Duodenal mucosa (tissue), 2 donors: ENCODE measurements at regions not wholly inside any gene's neighbourhood (a gene's known extent, or its start where the extent isn't known, plus 50 kb on each side); places are given as distances from the start of the nearest gene placed in this dataset.

Experiments used
- H3K27ac ChIP-seq: one replicate; pipeline ENCODE4 v1.7.0; 2013; ENCODE audit warnings: low read depth, low read length
- H3K27me3 ChIP-seq, 2 donors: one replicate each; pipeline ENCODE4 v1.7.0; 2013; ENCODE audit warnings: low read length in 2 of 2, control low read depth in 1 of 2; ENCODE audit not compliant: insufficient read depth in 2 of 2, control insufficient read depth in 1 of 2
- H3K36me3 ChIP-seq, 2 donors: one replicate each; pipeline ENCODE4 v1.7.0; 2013; ENCODE audit warnings: low read length in 2 of 2, control low read depth in 1 of 2; ENCODE audit not compliant: insufficient read depth in 2 of 2, control insufficient read depth in 1 of 2
- H3K4me1 ChIP-seq, 2 donors: one replicate each; pipeline ENCODE4 v1.7.0; 2013; ENCODE audit warnings: low read length in 2 of 2, control low read depth in 1 of 2; ENCODE audit not compliant: insufficient read depth in 2 of 2, control insufficient read depth in 1 of 2
- H3K4me3 ChIP-seq, 2 donors: one replicate each; pipeline ENCODE4 v1.7.0; 2013; ENCODE audit warnings: low read length in 2 of 2, low read depth in 1 of 2
- H3K9ac ChIP-seq, 2 donors: one replicate each; pipeline ENCODE4 v1.7.0; 2013; ENCODE audit warnings: low read length in 2 of 2, low read depth in 1 of 2
- H3K9me3 ChIP-seq, 2 donors: one replicate each; pipeline ENCODE4 v1.7.0; 2013; ENCODE audit warnings: low read length in 2 of 2, control low read depth in 1 of 2; ENCODE audit not compliant: control insufficient read depth in 1 of 2

DNA sequence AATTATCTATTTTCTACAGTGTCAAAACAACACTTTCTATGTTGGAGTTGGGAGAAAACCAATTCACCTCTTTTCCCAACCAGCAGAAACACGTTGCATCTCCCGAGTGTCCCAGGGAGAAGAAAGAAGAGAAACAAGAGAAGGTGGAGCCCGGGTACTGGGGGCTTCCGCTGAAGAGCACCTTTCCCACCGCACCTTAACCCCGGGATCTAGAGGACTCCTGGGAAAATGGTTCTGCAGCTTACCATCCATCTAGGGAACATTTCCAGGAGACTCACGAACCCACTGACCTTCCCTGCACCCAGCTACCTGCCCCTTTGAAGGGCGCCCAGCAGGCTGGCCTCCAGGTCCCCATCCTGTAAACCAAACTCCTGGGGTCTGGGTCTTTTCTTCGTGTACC, 346.8 kb downstream of the TCERG1L start:
- Histone ChIP-seq H3K9ac (no peak overlapping the region), H3K27ac (no peak overlapping the region), H3K36me3 (no peaks in the 10 kb centered on the region), H3K4me1 (no peaks in the 10 kb centered on the region), H3K4me3 (no peak overlapping the region), H3K9me3 (no peaks in the 10 kb centered on the region), H3K27me3 (no peaks in the 10 kb centered on the region)

DNA sequence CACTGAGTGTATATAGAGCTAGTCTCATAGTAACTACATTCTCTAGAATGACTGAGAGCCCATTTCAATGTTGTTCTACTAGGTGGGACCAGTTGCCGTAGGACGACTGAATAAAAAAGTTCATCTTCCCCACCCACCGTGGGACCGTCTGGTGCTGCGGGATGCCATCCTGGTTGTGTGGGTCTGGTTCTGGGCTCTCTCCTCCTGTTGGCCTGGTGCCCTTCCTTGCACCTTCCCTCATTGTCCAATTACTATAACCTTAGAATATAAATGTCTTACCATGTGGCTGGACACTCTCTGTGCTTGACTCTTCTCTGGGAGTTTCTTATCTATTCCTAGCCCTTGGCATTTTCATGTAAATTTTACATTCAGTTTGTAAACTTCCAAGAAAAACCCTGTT, 344.4 kb downstream of the TCERG1L start:
- Histone ChIP-seq H3K36me3 (no peaks in the 10 kb centered on the region), H3K27me3 (no peaks in the 10 kb centered on the region), H3K27ac (no peak overlapping the region), H3K4me3 (no peak overlapping the region), H3K4me1 (no peaks in the 10 kb centered on the region), H3K9me3 (no peaks in the 10 kb centered on the region), H3K9ac (no peak overlapping the region)

DNA sequence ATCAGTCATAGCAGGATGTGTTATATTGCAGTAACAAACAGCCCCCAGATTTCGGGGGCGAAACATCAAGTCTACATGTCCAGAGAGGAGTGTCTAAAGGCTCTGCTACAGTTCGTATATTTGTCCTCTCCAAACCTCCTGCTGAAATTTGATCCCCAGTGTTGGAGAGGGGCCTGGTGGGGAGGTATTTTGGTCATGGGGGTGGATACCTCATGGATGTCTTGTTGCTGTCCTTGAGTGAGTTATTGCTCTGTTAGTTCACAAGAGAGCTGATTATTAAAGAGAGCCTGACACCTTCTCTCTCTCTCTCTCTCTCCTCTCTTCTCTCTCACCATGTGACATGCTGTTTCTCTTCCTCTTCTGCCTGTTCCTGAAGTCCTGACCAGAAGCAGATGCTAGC, 343.7 kb downstream of the TCERG1L start:
- Histone ChIP-seq H3K4me3 (no peak overlapping the region), H3K36me3 (no peaks in the 10 kb centered on the region), H3K27ac (no peak overlapping the region), H3K9ac (no peak overlapping the region), H3K27me3 (no peaks in the 10 kb centered on the region), H3K9me3 (no peaks in the 10 kb centered on the region), H3K4me1 (no peaks in the 10 kb centered on the region)

DNA sequence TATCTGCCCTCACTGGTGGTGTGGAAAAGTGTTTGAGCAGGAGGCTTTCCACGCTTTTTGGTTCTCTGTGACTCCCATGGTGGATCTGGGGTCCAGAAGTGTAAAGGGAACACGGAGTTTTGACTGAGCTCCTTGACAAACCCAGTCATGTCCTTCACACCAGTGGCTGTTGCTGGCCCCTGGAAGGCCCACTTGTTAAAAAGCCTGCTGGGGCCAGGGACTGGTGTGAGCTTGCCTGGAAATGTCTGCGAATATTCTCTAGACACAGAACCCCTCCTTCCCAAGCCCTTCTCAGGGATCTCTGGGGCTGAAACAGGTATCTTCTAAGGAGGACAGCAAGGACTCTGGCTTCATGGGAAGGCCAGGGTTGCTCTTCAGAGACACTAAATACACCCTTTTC, 343.0 kb downstream of the TCERG1L start:
- H3K36me3 ChIP-seq: no peaks in the 10 kb centered on the region
- no peaks in the 10 kb centered on the region for H3K27me3 ChIP-seq
- H3K27ac ChIP-seq: no peak overlapping the region
- H3K9ac ChIP-seq: no peak overlapping the region
- no peak overlapping the region for H3K4me3 ChIP-seq
- no peaks in the 10 kb centered on the region for H3K9me3 ChIP-seq
- no peaks in the 10 kb centered on the region for H3K4me1 ChIP-seq

DNA sequence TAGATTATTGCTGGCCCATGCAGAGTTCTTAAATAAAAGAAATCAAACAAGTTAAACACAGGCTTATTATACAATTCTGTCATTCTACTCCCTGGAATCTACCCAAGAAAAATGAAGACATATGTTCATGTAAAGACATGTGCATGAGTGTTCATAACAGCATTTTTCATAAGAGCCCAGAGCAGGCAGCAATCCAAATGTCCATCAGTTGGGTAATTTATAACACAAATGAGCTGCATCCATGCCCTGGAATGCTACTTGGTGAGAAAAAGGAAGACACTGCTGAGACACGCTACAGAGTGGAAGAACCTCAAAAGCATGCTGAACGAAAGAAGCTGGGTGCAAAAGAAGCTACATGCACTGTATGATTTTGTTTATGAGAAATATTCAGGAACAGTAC, 342.6 kb downstream of the TCERG1L start:
- Histone ChIP-seq H3K27ac (no peak overlapping the region), H3K4me3 (no peak overlapping the region), H3K9ac (no peak overlapping the region), H3K9me3 (no peaks in the 10 kb centered on the region), H3K36me3 (no peaks in the 10 kb centered on the region), H3K4me1 (no peaks in the 10 kb centered on the region), H3K27me3 (no peaks in the 10 kb centered on the region)

DNA sequence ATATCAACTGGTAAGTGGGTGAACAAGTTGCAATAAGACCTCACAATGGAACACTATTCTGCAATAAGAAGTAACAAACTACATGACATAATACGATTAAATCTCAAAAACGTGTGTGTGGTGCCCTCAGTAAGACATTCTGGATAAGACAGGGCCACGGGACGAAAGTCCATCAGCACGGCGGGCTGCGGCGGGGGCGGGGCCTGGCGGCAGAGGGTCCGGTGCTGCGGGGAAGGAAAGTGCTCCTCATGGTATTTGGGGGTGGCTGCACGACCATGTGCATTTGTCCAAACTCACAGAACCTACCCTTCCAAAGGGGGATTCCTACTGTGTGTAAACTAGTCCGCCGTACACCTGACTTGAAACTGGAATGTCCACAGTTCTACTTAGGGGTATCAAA, 341.8 kb downstream of the TCERG1L start:
- no peak overlapping the region for H3K9ac ChIP-seq
- H3K27ac ChIP-seq: no peak overlapping the region
- no peaks in the 10 kb centered on the region for H3K36me3 ChIP-seq
- no peak overlapping the region for H3K4me3 ChIP-seq
- no peaks in the 10 kb centered on the region for H3K9me3 ChIP-seq
- no peaks in the 10 kb centered on the region for H3K4me1 ChIP-seq
- no peaks in the 10 kb centered on the region for H3K27me3 ChIP-seq

DNA sequence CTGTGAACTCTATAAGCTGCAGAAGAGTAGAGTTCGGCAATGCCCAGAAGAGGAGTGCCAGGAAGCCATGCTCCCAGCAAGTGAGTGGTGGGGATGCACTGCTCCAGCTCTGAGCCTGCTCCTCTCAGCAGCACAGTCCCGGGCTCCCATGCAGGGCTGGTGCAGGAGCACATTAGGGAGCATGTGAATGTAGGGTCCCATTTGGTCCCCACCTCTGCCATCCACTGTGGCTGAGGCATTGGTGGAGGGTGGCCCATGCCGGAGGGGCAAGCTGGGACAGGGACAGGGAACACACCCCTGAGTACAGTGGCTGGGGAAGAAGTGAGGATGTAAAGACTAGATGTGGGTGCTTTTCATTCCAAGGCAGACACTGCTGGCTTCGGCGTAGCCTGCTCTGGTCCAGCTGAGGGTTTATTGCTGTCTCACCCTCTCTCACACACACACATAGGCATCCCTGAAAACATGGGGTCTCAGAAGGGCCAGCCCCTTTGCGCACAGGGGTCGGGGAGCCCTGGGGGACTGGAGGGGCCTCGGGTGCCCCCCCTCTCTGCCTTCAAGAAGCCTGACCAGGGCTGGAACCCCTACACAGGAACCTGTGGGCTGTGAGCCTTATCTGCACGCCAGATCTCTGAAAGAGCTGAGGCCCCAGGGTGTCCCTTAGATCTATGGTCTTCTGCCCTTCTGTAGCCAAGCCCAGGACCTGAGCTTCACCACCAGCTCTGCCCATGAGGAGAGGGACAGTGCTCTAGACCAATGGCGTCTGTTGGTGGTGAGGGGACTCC, 341.0 kb downstream of the TCERG1L start:
- Histone ChIP-seq H3K4me1 (no peaks in the 10 kb centered on the region), H3K27me3 (no peaks in the 10 kb centered on the region), H3K36me3 (no peaks in the 10 kb centered on the region), H3K4me3 (no peak overlapping the region), H3K27ac (no peak overlapping the region), H3K9me3 (no peaks in the 10 kb centered on the region), H3K9ac (no peak overlapping the region)

DNA sequence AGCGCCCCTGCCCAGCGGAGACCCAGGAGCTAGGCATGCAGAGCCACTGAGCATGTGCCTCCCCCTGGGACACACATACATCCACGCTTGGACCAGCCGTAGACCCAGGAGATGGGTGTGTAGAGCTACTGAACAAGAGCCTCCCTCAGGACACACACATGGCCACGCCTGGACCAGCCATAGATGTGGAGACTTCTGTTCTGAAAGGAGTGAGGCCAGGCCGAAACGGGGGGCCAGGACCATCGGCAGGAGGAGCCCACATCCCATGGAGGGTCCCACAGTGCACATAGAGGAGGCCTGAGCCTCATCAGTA, 340.4 kb downstream of the TCERG1L start:
- H3K9ac ChIP-seq: no peak overlapping the region
- H3K9me3 ChIP-seq: no peaks in the 10 kb centered on the region
- no peaks in the 10 kb centered on the region for H3K27me3 ChIP-seq
- H3K4me3 ChIP-seq: no peak overlapping the region
- no peaks in the 10 kb centered on the region for H3K4me1 ChIP-seq
- no peak overlapping the region for H3K27ac ChIP-seq
- H3K36me3 ChIP-seq: no peaks in the 10 kb centered on the region

DNA sequence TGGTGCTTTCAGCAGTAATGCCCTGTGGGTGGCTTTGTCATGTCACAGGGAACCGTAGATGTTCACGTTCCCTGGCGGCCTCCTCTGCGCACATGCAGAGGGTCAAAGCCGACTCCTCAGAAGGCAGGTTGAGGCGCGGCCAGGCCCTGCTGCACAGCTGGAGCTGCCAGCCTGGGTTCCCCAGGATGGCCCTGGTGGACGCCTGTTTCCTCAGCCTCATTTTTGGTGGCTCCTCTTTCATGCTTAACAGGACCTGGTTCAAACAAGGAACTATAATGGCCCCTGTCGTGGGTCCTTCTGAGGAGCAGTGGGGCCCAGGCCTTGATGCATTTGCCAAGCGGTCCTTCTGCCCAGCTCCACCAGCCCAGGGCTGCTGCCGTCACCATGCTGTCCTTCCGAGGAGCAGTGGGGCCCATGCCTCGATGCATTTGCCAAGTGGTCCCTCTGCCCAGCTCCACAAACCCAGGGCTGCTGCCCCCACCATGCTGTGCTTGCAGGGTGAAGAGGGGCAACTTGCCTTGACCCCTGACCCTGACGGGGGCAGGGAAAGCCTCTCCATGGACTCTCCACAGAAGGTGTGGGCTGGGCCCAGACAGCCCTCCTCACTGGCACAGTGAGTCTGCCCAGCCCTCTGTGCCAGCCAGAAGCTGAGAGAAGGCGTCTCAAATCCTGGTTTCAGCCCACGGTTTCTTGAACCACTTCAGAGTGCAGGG, 338.2 kb downstream of the TCERG1L start:
- no peaks in the 10 kb centered on the region for H3K9me3 ChIP-seq
- H3K9ac ChIP-seq: no peak overlapping the region
- no peaks in the 10 kb centered on the region for H3K27me3 ChIP-seq
- no peak overlapping the region for H3K27ac ChIP-seq
- no peak overlapping the region for H3K4me3 ChIP-seq
- H3K36me3 ChIP-seq: no peaks in the 10 kb centered on the region
- no peaks in the 10 kb centered on the region for H3K4me1 ChIP-seq

DNA sequence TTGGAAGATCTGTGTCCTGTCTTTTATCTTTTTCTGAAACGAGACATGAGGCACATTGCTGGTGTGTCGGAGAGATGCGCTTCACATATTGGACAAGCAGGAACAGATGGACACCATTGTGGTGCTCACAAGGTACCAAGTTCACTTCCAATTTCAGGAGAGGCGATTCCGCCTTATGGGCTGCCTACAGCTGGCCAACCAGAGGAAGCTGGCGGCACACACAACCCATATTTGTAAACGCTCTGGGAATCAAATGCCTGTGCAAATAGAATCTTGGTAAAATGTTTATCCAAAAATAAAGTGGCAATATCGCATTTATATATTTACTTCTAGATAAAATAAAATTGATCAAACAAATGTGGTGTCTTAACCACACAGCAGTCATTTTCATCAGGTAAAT, 337.4 kb downstream of the TCERG1L start:
- H3K9ac ChIP-seq: no peak overlapping the region
- H3K4me3 ChIP-seq: no peak overlapping the region
- H3K9me3 ChIP-seq: no peaks in the 10 kb centered on the region
- H3K4me1 ChIP-seq: no peaks in the 10 kb centered on the region
- H3K27ac ChIP-seq: no peak overlapping the region
- H3K36me3 ChIP-seq: no peaks in the 10 kb centered on the region
- H3K27me3 ChIP-seq: no peaks in the 10 kb centered on the region
